GM18511 (cell line): ENCODE measurements at regions not wholly inside any gene's neighbourhood (a gene's known extent, or its start where the extent isn't known, plus 50 kb on each side); places are given as distances from the start of the nearest gene placed in this dataset.

Source experiments
- ATAC-seq: cut with Tn5 transposase; IDR thresholded peaks from one replicate; pipeline ENCODE4 v1.9.1; 2021; ENCODE audit warnings: mild to moderate bottlenecking, moderate library complexity; ENCODE audit not compliant: unreplicated experiment

DNA sequence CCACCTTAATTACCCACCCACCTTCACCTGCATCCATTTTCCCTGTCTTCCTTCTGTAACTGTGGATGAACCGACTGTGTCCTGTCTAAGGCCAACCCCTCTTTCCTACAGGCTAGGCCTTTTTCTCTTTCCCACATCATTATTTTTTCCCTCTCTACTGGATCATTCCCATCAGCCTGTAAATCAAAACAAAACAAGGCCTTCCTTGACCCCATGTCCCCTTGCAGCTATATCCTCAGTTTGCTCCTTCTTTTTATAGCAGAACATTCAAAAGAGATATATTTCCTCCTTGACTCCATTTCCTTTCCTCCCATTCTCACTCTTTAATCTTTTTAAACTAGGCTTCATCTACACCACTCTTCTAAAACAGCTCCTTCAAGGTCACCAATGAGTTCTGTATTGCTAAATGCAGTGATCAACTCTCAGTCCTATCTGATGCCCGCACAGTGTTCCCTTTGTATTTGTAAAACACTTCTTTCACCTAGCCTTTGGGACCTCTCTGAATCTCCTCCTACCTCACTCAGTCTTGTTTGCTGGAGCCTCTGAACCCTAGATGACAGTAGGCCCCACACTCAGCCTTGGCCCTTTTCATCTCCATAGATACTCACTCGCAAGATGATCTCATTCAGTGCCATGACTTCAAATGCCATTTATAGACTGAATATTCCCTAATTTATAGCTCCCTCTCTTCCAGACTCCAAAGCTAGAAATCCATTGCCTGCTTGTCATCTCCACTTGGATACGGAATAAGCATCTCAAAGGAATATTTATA lies 55.7 kb downstream of the CXCR4 start:
- no peak for ATAC-seq

DNA sequence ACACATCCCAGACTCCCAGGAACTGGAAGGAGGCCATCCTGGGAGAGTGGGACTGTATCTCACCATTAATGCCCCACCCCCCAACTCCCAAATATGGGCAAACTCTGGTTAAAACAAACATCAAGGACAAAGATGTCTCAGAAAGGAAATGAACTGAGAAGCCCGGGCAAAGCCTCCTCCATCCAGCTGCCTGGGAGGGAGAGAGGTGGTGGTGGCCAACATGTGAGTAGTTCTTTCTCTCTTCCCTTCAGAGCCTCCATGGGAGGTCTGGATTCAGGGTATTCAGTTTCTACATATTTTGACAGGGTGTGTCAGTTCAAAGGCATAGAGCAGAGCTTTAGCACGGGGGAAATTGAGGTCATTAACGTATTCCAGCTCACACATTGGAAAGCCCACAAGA lies 57.5 kb downstream of the CXCR4 start:
- no peak for ATAC-seq

DNA sequence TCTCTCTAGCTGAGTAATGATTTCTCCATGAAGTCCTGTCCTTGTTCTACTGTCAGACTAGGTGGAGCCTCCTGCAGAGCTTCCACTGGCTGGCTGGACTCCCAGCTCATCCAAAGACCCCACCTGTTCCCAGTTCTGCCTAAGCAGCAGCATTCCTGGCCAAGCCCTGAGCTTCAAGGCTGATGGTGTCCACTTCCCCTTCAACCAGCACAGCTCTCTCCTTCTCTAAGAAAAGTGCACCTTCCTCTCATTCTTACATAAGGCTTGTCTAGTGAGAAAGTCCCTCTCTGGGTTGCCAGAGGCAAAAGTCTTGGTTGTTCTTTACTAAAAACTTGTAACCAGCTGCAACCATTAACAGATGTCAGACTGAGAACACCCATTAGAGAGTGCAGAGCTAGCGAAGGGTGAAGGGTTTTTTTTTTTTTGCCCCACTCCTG lies 58.9 kb downstream of the CXCR4 start:
- ATAC-seq = peak; percentile 58

DNA sequence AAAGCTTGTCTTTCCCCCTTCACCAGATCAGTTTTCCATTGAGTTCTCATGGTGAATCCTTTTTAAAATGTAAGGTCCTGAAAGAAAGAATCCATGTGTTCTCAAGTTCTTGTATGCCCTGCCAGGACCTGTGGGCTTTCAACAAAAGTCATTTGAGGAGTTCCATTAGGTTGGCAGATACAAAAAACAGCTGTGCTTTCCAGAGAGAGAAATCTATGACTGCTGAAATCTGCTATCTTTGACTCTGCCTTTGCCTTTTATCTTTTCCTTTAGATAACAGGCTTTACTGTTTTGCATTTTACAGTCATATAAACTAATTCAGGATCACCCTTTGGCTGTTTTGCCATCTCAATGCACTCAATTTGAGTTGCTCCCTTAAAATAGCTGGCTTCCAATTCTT lies 59.7 kb downstream of the CXCR4 start:
- no peak for ATAC-seq

DNA sequence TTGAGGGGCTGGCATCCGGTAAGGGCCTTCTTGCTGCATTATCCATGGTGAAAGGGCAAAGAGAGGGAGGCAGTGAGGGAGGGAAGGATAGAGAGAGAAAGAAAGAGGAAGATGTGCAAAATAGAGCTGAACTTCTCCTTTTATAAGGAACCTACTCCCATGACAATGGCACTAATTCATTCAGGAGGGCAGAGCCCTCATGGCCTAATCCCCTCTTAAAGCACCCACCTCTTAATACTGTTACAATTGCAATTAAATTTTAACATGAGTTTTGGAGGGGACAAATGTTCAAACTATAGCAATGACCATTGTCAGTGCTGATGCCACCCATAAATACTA lies 60.2 kb downstream of the CXCR4 start:
- ATAC-seq = no peak

DNA sequence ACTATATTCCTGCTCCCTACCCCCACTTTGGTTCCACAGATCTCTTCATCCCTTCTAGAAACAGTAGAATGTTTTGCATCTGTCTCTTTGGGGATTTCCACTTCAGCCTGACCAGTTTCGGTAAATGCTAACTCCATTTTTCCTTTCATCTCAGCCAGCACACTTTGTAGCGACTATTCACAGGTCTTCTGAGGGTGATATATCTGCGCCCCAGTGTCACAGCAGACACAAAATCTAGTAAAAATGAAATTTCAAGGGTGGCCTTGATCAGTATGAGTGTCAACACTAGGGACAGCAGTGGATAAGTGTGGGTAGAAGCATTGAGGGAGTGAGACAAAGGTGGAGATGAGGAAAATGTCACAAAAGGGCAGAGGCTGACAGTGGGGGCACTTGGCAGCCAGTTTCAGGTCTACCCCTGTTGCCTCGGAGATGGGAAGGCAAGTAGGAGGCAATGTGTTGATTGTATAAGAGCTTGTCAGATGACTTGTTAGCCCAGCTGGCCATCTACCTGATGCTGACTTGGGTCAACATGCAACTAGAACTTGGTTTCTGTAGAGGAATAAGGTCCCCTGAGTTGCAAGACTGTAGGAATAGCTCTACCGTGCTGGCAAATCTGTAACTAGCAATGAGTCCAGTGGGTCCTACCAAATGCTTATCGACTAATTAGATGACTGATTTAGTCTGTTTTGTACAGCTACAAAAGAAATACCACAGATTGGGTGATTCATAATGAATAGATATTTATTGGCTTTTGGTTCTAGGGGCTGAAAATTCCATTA lies 60.7 kb downstream of the CXCR4 start:
- ATAC-seq = peak; percentile 39

DNA sequence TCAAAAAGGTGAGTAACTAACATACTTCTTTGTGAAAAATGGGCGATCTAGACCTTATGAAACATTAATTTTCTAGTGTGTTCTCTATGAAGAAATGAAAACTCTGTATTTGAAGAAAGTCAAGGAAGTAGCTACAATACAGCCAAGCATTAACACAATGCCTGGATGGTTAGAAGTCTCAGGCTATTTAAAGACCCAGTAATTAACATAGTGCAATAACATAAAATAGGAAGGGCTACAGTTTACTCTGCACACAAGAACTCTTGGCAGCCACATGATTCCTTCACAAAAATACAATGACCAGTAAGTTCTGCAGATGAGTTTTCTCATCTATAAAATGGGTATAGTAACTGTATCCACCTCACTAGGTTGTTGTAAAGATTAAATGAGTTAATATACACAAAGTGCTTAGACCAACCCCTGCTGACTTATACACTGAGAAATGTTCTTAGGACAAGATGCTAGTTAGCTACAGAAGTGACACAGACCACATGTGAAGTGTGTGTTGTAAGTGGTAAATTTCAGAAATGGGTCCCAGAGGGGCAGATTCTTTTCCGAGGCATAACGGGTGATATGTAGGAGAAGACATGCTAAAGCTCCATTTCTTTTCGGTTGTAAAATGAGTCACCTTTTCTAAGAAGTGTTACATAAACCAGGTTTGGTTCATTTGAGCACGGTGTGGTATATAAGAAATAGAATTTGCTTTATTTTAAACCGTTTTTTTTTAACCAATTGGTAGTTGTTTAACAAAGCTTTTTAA lies 61.8 kb downstream of the CXCR4 start:
- ATAC-seq = peak; percentile 44

DNA sequence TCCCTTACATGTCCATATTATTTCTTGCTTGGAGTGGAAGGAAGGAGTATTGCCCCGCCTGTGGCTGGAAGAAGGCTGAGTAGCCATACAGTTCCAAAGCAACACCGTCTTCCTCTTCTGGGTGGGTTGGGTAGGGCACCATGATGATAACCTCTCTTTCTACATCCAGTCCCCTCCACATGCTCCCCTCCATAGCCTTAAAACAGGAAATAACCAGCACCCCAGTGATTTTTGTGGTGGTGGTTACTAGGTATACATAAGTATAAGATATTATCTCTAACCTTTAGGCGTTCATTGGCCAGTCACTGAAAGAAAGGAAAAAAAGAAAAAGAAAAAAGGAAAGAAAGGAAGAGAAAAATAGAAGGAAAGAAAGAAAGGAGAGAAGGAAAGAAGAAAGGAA lies 63.1 kb downstream of the CXCR4 start:
- ATAC-seq = no peak

DNA sequence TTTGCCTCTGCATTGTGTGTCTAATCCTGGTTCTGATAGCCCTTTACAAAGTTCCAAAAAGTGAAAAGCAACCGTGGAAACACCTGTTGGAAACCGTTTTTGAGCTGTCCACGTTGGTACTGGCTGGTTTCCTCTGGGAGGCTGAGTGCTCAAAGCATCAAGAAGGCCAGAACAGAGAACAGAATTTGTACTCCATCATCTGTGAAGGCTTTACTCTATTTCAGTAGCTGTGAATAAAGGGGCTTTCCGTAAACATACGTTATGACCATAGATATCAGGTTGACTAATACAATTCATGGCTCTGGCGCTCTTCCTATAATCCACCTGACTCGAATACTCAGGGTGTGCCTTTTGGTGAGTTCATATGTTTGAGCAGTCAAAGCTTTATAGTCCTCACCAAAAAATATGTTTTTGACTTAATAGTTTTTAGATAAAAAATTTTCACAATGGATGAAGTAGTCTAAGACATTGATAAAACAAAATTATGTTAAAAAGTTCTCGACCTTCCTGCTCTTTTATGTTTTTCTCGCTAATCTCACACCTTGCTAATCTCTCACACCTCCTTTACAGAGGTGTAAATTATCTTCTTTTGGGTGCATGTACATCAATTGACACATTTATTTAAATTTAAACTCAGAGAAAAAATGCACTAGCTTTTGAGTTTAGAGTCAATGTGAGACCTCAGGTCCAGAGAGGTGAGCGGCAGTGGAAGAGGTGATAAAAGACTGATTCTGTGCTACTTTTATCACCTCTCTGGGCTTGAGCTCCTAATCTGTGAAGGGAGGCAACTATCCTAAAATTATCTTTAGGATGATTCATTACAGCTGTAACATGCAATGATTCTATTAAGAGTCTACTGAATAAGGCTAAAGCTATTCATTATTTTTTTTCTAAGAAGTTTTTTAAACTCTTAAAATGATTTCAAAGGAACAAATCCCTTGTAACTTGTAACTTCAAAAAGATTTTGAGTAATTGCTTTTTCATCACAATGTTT lies 65.3 kb downstream of the CXCR4 start:
- peak; percentile 49 for ATAC-seq

DNA sequence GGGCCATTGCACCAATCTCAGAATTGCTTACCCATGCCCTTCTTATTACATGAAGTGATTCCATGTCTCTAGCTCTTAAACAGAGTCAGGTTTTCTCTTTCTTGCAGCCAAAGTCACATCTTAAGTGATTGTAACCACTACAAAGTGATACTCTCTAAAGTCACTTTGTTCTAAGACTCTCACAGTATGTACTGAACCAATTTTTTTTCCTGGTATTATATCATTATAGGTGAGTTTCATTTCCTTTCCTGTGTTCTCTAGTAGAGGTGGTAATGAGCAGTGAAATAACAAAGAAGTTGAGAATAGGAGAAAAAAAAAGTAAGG lies 66.3 kb upstream of the DARS1 start:
- ATAC-seq = no peak

DNA sequence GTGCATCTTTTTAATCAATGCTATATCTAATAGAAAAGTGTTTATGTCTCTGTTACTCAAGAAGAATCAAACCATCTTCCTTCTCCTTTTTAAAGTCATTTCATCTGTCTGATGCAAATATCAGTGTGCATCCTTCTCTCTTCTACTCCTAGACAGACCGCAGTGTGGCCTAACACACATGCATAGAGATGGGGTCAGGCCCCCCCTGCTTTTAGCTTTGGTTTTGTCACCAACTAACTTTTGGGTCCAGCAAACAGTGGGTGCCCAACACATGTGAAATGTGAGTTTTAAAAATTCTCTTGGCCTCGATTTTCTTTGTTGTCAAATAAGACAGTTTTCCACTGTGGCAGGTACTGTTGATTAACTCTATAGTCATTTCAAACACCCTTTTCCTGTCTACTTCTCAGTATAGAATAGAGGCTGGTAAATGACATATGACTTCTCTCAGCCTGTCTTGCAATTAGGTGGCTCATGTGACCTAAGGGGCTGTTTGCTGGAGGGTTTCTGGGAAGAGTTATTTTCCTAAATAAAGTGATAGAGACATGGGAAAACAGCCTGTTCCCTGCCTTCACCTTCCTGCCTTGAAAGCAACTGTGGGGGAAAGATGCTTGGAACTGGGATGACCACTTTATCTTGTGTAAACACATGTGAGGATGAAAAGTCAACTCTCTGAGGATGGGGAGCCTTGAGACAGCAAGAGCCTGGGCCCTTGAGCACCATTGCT lies 65.7 kb upstream of the DARS1 start:
- ATAC-seq = peak; percentile 46

DNA sequence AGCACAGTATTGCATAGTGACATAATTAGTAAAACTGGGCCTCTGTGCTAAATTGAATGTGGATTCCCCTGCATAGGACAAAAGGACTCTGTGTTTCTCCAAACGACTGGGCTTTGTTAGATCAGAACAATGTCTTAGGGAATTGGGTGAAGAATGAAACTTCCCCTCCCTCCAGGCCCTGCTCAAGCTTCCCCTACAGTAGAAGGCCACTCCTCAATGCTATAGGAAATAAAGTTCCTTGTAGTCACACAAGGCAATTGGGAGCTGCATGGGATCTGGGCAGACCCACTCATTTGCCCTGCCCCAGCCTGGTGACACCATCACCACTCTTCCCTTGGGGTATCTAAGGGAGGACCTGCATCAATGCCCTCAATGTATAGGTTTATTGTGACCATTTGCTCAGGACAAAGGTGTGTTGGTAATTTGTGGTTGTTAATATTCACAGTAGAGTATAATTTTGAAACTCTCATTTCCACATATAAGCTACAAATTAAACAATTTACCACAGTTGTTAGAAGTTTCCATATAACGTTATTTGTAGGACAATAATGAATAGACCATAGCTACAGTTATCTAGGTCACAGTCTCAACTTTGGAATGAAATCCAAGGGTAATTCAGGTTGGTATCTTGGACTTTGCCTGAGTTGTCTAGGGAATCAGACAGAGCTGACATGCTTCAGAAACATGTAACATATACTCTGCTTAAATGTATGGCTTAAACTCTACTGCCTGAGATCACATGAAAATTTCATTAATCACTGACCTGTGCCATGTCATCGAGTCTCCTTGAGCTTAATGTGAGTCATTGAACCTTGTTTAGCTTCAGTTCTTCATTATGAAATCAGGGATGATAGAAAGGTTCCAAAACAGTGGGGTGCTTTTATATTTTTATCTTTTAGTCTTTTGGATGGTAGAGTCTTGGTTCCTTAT lies 64.8 kb upstream of the DARS1 start:
- no peak for ATAC-seq

DNA sequence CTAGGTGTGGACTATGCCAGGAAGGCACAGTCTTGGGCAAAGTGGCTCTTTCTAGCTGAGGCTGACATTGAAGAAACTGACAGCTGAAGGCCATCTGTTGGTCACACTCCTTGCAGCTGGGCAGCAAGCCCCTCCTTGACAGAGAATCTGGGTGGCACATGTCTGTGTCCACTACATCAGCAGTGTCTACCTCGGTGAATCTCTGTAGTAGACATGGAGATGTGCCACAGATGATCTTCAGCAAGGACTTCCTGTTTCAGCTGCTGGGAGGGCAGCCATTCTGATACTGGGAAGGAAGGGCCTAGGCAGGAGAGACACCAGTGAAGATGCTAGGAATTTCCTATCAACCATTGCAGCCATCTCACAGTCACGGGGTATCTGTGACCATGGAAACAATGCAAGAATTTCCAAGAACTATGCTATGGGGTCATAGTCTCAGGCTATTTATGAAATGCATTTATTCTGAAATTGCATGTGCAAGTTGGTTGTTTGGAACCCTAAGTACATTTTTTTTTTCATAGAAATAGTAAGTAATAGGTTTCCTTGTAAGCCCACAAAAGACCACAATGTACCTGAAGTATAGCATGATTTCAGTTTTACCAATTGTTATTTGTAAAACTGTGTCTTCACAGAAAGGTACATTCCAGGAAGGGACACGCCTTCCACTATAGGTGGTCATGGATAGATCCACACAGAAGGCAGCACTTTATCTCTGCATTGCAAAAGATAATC lies 63.8 kb upstream of the DARS1 start:
- no peak for ATAC-seq

DNA sequence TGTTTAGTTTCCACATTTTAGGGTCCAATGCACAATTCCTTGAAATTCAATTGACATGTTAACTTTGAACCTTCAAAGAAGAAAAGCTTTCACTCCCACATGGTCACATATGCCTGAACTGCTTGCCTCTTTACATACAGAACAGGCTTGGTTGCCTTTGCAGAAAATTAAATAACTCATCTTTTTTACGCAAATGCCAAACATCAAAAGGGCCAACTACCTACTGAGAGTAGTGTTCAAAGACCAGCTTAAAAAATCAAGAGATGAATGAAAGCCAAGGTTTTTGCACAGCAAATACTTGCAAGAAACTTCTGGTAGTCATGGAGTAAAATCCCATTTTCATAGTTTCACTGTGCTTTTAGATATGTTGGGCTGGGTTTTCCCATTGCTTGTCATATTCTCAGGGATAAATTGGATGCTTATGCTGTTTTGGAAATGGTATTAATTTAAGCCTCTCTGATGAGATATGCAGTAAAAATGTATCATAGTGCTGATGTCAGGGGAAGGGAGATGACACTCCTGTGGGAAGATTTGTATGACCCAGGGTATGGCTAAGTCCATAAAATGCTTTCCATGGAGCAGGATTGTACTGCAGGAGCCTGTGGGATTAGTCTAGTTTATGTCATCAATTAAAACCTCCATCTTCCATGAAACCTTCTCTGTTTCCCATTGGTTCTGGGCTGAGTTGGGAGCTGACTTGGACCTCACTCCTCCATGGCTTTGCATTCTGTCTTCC lies 60.6 kb upstream of the DARS1 start:
- ATAC-seq = no peak

DNA sequence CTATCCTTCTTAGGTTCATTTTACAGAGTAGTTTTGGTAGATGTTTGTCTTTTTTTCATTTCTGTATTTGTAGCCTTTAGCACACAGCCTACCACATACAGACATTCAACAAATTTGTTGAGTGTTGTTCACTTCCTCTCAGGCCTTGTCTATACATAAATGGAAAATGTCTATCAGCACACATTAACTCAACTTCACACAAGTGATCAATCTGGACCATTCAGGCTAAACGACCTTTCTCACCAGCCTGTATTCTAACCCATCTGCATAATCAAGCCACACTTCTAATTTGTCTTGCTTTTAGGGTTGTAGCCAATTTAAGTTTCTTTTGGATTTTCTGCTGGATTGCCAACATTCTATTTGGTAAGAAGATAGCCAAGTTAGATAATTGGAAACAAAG lies 59.9 kb upstream of the DARS1 start:
- no peak for ATAC-seq
